Thymus (tissue), 11 donors: ENCODE measurements at regions not wholly inside any gene's neighbourhood (a gene's known extent, or its start where the extent isn't known, plus 50 kb on each side); places are given as distances from the start of the nearest gene placed in this dataset.
"Not testable (repeated sequence)": the region's sequence is repeated elsewhere in the genome, so short reads cannot be mapped to it uniquely, and the experiment has no call there.

Source experiments
- DNase-seq, 9 donors: peaks; one replicate each; pipeline ENCODE4 v3.0.0-alpha.2; 2013; ENCODE audit warnings: low spot score in 9 of 9, low read depth in 6 of 9, missing footprints in 1 of 9
- H3K27ac ChIP-seq, 2 donors: one replicate each; pipeline ENCODE4 v1.5.1; 2013; ENCODE audit warnings: control low read depth in 1 of 2, low read depth in 1 of 2, low read length in 1 of 2, mild to moderate bottlenecking in 1 of 2, moderate library complexity in 1 of 2
- H3K27me3 ChIP-seq, 2 donors: one replicate each; pipeline ENCODE4 v1.5.1; 2013; ENCODE audit warnings: low read length in 1 of 2; ENCODE audit not compliant: control insufficient read depth in 2 of 2, insufficient read depth in 1 of 2
- H3K36me3 ChIP-seq, 2 donors: one replicate each; pipeline ENCODE4 v1.5.1; 2013; ENCODE audit warnings: low read length in 1 of 2, mild to moderate bottlenecking in 1 of 2, moderate library complexity in 1 of 2; ENCODE audit not compliant: control insufficient read depth in 2 of 2, insufficient read depth in 2 of 2
- H3K4me1 ChIP-seq, 2 donors: one replicate each; pipeline ENCODE4 v1.5.1; 2013; ENCODE audit warnings: low read length in 2 of 2; ENCODE audit not compliant: control insufficient read depth in 2 of 2, insufficient read depth in 2 of 2
- H3K4me3 ChIP-seq, 2 donors: one replicate each; pipeline ENCODE4 v1.5.1; 2013; ENCODE audit warnings: low read length in 2 of 2, control low read depth in 1 of 2, mild to moderate bottlenecking in 1 of 2
- H3K9me3 ChIP-seq, 2 donors: one replicate each; pipeline ENCODE4 v1.5.1; 2013; ENCODE audit warnings: low read length in 1 of 2, mild to moderate bottlenecking in 1 of 2; ENCODE audit not compliant: control insufficient read depth in 2 of 2, insufficient read depth in 1 of 2
- WGBS: extraction: QIAGEN DNeasy Blood & Tissue Kit; methylation state at CpG from one replicate; pipeline ENCODE4 v1.1.7; 2013; 5-methylcytosine and 5-hydroxymethylcytosine counted together
- donor health status: healthy.

- H3K36me3 ChIP-seq = no peaks in the 10 kb centered on the region
- no peaks in the 10 kb centered on the region for H3K27me3 ChIP-seq
- H3K9me3 ChIP-seq = peaks cover 0 to 4% of the 10 kb centered on the region in 2 donors
- H3K27ac ChIP-seq = no peak overlapping the region
- H3K4me1 ChIP-seq = no peaks in the 10 kb centered on the region
- no peak overlapping the region for H3K4me3 ChIP-seq
- 36% methylated on average over 4 of the region's 4 CpGs for WGBS
- no peak for DNase-seq
These were observed 900.3 kb downstream of the DSC3 start for GRCh38 chr18:30142248-30142647.

DNA sequence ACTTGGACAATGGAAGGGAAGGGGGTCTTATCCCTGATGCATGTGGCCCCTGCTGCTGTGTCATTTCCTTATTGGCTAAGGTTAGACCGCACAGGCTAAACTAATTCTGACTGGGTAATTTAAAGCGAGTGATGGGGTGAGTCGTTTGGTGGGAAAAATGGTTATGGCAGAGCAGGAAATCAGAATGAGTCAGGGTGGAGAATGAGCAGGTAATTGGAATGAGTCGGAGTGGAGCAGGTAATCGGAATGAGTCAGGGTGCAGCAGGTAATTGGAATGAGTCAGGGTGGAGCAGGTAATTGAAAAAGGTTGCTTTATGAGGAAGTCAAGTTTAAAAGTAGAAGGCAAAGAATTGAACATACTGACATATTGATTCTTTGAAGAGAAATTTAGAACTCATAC lies 901.0 kb downstream of the DSC3 start:
- H3K4me3 ChIP-seq, H3K9me3 ChIP-seq, H3K36me3 ChIP-seq, H3K27me3 ChIP-seq, H3K27ac ChIP-seq, H3K4me1 ChIP-seq, DNase-seq: not testable (repeated sequence)
- 86% methylated on average over 5 of the region's 5 CpGs for WGBS

- H3K4me1 ChIP-seq = no peaks in the 10 kb centered on the region
- no peak for DNase-seq
- no peak overlapping the region for H3K27ac ChIP-seq
- 74% methylated on average over 5 of the region's 5 CpGs for WGBS
- no peaks in the 10 kb centered on the region for H3K27me3 ChIP-seq
- H3K4me3 ChIP-seq = no peak overlapping the region
- peaks cover 0 to 7% of the 10 kb centered on the region in 2 donors for H3K9me3 ChIP-seq
- no peaks in the 10 kb centered on the region for H3K36me3 ChIP-seq
These were observed 902.8 kb downstream of the DSC3 start for GRCh38 chr18:30139631-30140287.

DNA sequence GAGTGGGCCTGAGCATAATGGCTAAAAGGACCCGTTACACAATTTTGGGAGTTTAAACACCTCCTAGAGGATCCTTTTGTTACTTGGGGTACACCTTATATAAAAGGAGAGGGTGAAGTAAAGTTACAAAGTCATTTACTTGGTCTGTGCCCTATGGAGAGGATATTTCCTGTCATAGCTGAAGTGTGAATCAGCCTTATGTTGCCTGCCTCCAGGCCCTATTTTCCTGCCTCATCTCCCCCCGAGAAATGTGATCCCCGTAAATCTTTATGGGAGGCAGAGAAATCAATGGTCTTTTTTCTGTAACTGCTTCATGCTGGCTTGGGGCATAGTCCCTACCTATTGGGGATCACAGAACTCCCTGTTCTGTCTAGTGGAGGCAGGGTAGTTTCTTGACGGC lies 906.6 kb downstream of the DSC3 start:
- Histone ChIP-seq H3K4me3 (no peak overlapping the region), H3K36me3 (no peaks in the 10 kb centered on the region), H3K27me3 (no peaks in the 10 kb centered on the region), H3K4me1 (no peaks in the 10 kb centered on the region), H3K9me3 (peaks cover 0 to 10% of the 10 kb centered on the region in 2 donors), H3K27ac (no peak overlapping the region)
- WGBS = 93% methylated on average over 4 of the region's 4 CpGs
- DNase-seq = no peak

GRCh38 chr18:30134020-30134419 lies 908.5 kb downstream of the DSC3 start:
- no peaks in the 10 kb centered on the region for H3K4me1 ChIP-seq
- DNase-seq = no peak
- no peaks in the 10 kb centered on the region for H3K36me3 ChIP-seq
- no peaks in the 10 kb centered on the region for H3K27me3 ChIP-seq
- H3K9me3 ChIP-seq = peaks cover 0 to 6% of the 10 kb centered on the region in 2 donors
- WGBS = 93% methylated on average over 2 of the region's 2 CpGs
- no peak overlapping the region for H3K27ac ChIP-seq
- H3K4me3 ChIP-seq = no peak overlapping the region

DNA sequence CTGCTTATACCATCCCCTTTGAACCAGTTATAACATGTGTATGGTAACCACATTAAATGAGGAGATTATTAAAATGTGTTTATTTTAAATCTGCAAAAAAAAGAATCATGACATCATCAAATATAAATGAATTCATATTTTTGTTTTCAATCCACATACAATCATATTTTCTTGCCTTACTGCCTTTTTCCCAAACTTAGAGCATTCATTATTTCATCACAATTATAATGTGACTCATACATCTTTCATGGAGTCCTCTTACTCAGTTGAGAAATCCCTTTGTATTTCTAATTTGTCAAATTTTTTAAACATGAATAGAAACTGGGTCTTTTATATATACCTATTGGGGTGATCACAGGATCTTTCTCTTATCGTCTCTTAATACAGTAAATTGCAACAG lies 909.6 kb downstream of the DSC3 start:
- no peaks in the 10 kb centered on the region for H3K27me3 ChIP-seq
- no peaks in the 10 kb centered on the region for H3K36me3 ChIP-seq
- WGBS = 96% methylated on average over 1 of the region's 1 CpG
- H3K4me3 ChIP-seq = no peak overlapping the region
- H3K4me1 ChIP-seq = no peaks in the 10 kb centered on the region
- H3K27ac ChIP-seq = no peak overlapping the region
- H3K9me3 ChIP-seq = peaks cover 0 to 6% of the 10 kb centered on the region in 2 donors
- DNase-seq = no peak

GRCh38 chr18:30121397-30121796 lies 921.1 kb downstream of the DSC3 start:
- H3K4me3 ChIP-seq = no peak overlapping the region
- H3K27ac ChIP-seq = no peak overlapping the region
- no peaks in the 10 kb centered on the region for H3K9me3 ChIP-seq
- H3K4me1 ChIP-seq = no peaks in the 10 kb centered on the region
- DNase-seq = no peak
- H3K36me3 ChIP-seq = no peaks in the 10 kb centered on the region
- no peaks in the 10 kb centered on the region for H3K27me3 ChIP-seq
- 84% methylated on average over 1 of the region's 1 CpG for WGBS

- H3K36me3 ChIP-seq = no peaks in the 10 kb centered on the region
- H3K4me1 ChIP-seq = no peaks in the 10 kb centered on the region
- no peak for DNase-seq
- no peaks in the 10 kb centered on the region for H3K27me3 ChIP-seq
- no peak overlapping the region for H3K27ac ChIP-seq
- no peak overlapping the region for H3K4me3 ChIP-seq
- H3K9me3 ChIP-seq = no peaks in the 10 kb centered on the region
These were observed 929.1 kb downstream of the DSC3 start for GRCh38 chr18:30113454-30113853.

GRCh38 chr18:30106356-30106755 lies 936.2 kb downstream of the DSC3 start:
- no peak for DNase-seq
- WGBS = 90% methylated on average over 1 of the region's 1 CpG
- no peaks in the 10 kb centered on the region for H3K36me3 ChIP-seq
- no peak overlapping the region for H3K4me3 ChIP-seq
- no peaks in the 10 kb centered on the region for H3K4me1 ChIP-seq
- H3K27ac ChIP-seq = no peak overlapping the region
- H3K9me3 ChIP-seq = no peaks in the 10 kb centered on the region
- no peaks in the 10 kb centered on the region for H3K27me3 ChIP-seq

DNA sequence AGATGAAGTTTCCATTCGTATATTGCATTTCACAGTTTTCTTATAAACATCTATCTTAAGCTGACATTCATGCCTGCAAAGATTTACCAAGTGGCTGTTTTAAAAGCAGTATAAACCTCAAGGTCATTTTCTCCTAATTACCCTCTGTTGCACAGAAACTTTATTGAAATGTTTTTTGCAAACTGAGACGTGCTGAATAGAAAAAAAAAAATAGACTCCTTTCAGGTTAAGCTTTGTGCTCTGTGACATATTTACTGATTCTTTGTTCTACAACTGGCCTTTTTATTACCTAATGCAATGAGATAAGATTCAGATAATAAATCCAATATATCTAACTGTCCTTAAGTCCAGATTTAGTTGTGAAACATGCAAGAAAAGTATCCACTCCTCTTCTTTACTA lies 938.7 kb downstream of the DSC3 start:
- no peak overlapping the region for H3K27ac ChIP-seq
- no peak overlapping the region for H3K4me3 ChIP-seq
- no peak for DNase-seq
- no peaks in the 10 kb centered on the region for H3K36me3 ChIP-seq
- H3K9me3 ChIP-seq = no peaks in the 10 kb centered on the region
- H3K4me1 ChIP-seq = no peaks in the 10 kb centered on the region
- no peaks in the 10 kb centered on the region for H3K27me3 ChIP-seq
- 87% methylated on average over 2 of the region's 2 CpGs for WGBS
